ENCODE measurements at regions not wholly inside any gene's neighbourhood (a gene's known extent, or its start where the extent isn't known, plus 50 kb on each side); places are given as distances from the start of the nearest gene placed in this dataset.

GRCh38 chr1:229075716-229076115, 195.2 kb upstream of the RAB4A start:
- TF ChIP-seq, protein P1, sequence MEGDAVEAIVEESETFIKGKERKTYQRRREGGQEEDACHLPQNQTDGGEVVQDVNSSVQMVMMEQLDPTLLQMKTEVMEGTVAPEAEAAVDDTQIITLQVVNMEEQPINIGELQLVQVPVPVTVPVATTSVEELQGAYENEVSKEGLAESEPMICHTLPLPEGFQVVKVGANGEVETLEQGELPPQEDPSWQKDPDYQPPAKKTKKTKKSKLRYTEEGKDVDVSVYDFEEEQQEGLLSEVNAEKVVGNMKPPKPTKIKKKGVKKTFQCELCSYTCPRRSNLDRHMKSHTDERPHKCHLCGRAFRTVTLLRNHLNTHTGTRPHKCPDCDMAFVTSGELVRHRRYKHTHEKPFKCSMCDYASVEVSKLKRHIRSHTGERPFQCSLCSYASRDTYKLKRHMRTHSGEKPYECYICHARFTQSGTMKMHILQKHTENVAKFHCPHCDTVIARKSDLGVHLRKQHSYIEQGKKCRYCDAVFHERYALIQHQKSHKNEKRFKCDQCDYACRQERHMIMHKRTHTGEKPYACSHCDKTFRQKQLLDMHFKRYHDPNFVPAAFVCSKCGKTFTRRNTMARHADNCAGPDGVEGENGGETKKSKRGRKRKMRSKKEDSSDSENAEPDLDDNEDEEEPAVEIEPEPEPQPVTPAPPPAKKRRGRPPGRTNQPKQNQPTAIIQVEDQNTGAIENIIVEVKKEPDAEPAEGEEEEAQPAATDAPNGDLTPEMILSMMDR (IDR thresholded peaks at IDR 0.05; ENCODE audit: low read depth, low read length): no peak
- no peak for TF ChIP-seq EZH2phosphoT487 (IDR thresholded peaks at IDR 0.05; ENCODE audit: low read depth)

All from OCI-LY3 (cell line).